ENCODE measurements at regions not wholly inside any gene's neighbourhood (a gene's known extent, or its start where the extent isn't known, plus 50 kb on each side); places are given as distances from the start of the nearest gene placed in this dataset.

GRCh38 chr20:7470912-7471311 is 469.3 kb downstream of the HAO1 start:
- TF ChIP-seq EZH2 (IDR thresholded peaks at IDR 0.05; ENCODE audit: insufficient read depth, poor library complexity, severe bottlenecking) (no peak), EZH2phosphoT487 (IDR thresholded peaks at IDR 0.05; ENCODE audit: insufficient read depth, low read depth) (no peak)

All from GM23248 (cell line).